ENCODE measurements at regions not wholly inside any gene's neighbourhood (a gene's known extent, or its start where the extent isn't known, plus 50 kb on each side); places are given as distances from the start of the nearest gene placed in this dataset.
A peak's percentile ranks its signal among the peaks of the same experiment; 100 is the strongest.

DNA sequence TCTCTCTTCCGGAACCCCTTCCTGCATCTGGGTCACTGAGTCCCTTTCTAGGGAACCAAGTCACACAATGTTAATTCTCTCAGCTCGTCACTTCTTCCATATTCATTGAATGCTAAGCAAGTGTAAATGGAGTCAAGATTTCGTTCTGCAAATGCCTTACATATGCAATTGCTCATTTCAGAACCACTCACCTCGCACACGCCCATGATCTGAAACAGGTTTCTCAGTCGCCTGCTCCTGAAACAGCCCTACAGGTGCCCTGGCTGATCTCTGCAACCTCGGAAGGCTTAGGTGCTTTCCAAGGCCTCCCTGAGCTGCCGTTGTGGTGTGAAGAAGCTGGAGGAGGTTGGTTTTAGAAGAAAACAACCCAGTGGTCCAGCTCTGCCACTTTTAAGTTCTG is 100.8 kb upstream of the MSX1 start:
- H3K9me3 Mint-ChIP-seq = no peaks in the 10 kb centered on the region

DNA sequence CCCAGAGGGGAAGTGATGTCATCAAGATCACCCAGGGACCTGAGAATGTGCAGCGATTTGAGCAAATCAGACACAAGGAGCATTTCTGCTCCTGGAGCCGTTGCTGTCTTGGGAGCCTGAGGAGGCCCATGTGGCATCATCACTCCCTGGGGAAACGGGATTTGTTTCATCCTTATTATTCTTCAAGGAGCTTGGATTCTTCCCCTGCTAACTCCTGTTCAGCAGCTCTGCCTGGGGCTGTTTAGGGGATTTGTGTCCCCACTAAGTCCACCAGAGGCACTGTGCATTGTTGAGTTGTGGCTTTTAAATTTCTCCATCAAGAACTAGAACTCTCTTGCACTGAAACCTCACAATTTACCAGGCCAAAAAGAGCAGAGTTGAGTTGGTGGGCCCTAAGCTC is 104.2 kb upstream of the MSX1 start:
- H3K36me3 Mint-ChIP-seq (ENCODE audit: low read depth) = no peaks in the 10 kb centered on the region
- peaks cover 37% of the 10 kb centered on the region for H3K27me3 Mint-ChIP-seq (ENCODE audit: low read depth)
- H3K27ac Mint-ChIP-seq = peak overlapping the region in 1 of 3 experiments; percentile 45
- no peaks in the 10 kb centered on the region for H3K9me3 Mint-ChIP-seq
- TF ChIP-seq CTCF (IDR thresholded peaks at IDR 0.05; ENCODE audit: unreplicated experiment in 3 of 3) = no peak
- H3K4me1 Mint-ChIP-seq = peaks cover 47% of the 10 kb centered on the region
- H3K4me3 Mint-ChIP-seq = no peak overlapping the region

More for the DNA sequence above, 100.8 kb upstream of the MSX1 start:
- H3K36me3 Mint-ChIP-seq (ENCODE audit: low read depth) = no peaks in the 10 kb centered on the region
- H3K27me3 Mint-ChIP-seq (ENCODE audit: low read depth) = peaks cover 42% of the 10 kb centered on the region
- no peak overlapping the region for H3K4me3 Mint-ChIP-seq
- peaks cover 55% of the 10 kb centered on the region for H3K4me1 Mint-ChIP-seq
- TF ChIP-seq CTCF (IDR thresholded peaks at IDR 0.05; ENCODE audit: unreplicated experiment in 3 of 3) = no peak
- H3K27ac Mint-ChIP-seq = no peak overlapping the region

DNA sequence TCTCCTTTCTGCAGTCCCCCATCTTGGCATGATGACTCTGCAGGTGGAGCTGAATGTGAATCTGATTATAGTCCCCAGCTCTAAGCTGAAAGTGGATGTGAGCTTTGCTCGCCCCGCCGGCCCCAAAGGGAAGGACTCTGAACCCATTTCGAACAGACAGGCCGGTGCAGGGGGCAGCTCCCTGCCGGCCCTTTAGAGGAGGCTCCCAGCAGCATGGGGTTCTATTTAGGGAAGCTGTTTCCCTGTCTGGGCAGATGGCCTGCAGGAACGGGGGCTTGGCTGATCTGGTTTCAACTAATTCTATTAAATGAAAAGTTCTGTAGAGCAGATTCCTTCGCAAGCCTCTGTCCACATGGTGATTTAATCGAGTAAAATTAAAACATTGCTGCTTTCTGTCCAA is 104.8 kb upstream of the MSX1 start:
- Mint-ChIP-seq H3K4me1 (peaks cover 47% of the 10 kb centered on the region), H3K27ac (peak overlapping the region in 1 of 3 experiments; percentile 45), H3K9me3 (no peaks in the 10 kb centered on the region), H3K4me3 (peak overlapping the region in 1 of 3 experiments; percentile 6), H3K27me3 (ENCODE audit: low read depth) (peaks cover 34% of the 10 kb centered on the region), H3K36me3 (ENCODE audit: low read depth) (no peaks in the 10 kb centered on the region)
- TF ChIP-seq CTCF (IDR thresholded peaks at IDR 0.05; ENCODE audit: unreplicated experiment in 3 of 3) = no peak

- no peaks in the 10 kb centered on the region for H3K9me3 Mint-ChIP-seq
- no peak overlapping the region for H3K4me3 Mint-ChIP-seq
- no peak for TF ChIP-seq CTCF (IDR thresholded peaks at IDR 0.05; ENCODE audit: unreplicated experiment in 3 of 3)
- peaks cover 48% of the 10 kb centered on the region for H3K4me1 Mint-ChIP-seq
- H3K27me3 Mint-ChIP-seq (ENCODE audit: low read depth) = peaks cover 32% of the 10 kb centered on the region
- peak overlapping the region; percentile 52 to 84 (median 55) for H3K27ac Mint-ChIP-seq
- no peaks in the 10 kb centered on the region for H3K36me3 Mint-ChIP-seq (ENCODE audit: low read depth)
These were observed 105.8 kb upstream of the MSX1 start for GRCh38 chr4:4753643-4754042.

DNA sequence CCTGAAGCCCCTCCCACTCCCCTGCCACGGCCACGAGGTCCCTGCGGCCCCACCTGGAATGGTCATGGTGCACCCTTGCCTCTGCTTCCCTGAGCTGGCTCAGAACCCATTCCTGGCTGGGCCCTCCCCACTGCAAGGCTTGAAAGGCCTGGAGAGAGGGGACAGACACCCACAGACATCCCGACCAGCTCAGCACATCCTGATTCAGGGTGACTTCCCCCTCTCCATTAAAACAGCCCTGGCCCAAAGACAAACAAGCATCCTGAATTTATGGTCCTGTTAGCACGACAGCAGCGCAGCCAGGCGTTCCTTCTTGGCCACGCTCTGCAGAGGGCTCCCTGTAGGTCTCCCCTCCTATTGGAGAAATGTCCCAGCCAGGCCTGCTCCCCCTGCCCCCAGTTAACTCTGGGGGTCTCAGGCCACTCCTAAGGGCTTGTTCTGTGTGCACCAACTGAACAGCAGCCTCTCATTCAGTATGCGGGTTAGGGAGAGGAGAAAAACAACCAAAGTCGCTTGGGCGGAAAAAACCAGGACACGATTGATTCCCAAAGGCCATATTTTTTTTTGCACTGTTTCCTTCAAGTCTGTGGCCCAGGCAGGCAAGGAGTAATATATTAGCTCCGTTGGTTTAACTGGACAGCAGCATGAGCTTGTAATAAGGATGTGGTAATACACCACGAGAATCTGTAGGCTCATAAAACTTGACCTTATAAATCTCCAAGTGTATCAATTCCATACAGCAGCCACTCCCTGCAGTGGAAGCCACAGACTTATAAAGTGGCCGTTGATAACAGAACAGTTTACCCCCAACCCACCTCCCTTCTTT is 106.7 kb upstream of the MSX1 start:
- peaks cover 46% of the 10 kb centered on the region for H3K4me1 Mint-ChIP-seq
- peaks cover 5% of the 10 kb centered on the region for H3K36me3 Mint-ChIP-seq (ENCODE audit: low read depth)
- H3K9me3 Mint-ChIP-seq = no peaks in the 10 kb centered on the region
- peaks cover 29% of the 10 kb centered on the region for H3K27me3 Mint-ChIP-seq (ENCODE audit: low read depth)
- peak overlapping the region; percentile 52 to 84 (median 55) for H3K27ac Mint-ChIP-seq
- H3K4me3 Mint-ChIP-seq = peak overlapping the region in 2 of 3 experiments; percentile 21 to 31
- no peak for TF ChIP-seq CTCF (IDR thresholded peaks at IDR 0.05; ENCODE audit: unreplicated experiment in 3 of 3)

- TF ChIP-seq CTCF (IDR thresholded peaks at IDR 0.05; ENCODE audit: unreplicated experiment in 3 of 3) = no peak
- H3K36me3 Mint-ChIP-seq (ENCODE audit: low read depth) = peaks cover 5% of the 10 kb centered on the region
- H3K27ac Mint-ChIP-seq = peak overlapping the region in 1 of 3 experiments; percentile 52
- peaks cover 23% of the 10 kb centered on the region for H3K27me3 Mint-ChIP-seq (ENCODE audit: low read depth)
- H3K4me3 Mint-ChIP-seq = no peak overlapping the region
- peaks cover 4% of the 10 kb centered on the region for H3K9me3 Mint-ChIP-seq
- peaks cover 46% of the 10 kb centered on the region for H3K4me1 Mint-ChIP-seq
These were observed 107.4 kb upstream of the MSX1 start for GRCh38 chr4:4752025-4752424.

Data from nephron (organoid).